IMR-90 (cell line): ENCODE measurements at regions not wholly inside any gene's neighbourhood (a gene's known extent, or its start where the extent isn't known, plus 50 kb on each side); places are given as distances from the start of the nearest gene placed in this dataset.

Experiments
- ATAC-seq: fragments of 200-7000 bp; cut with Tn5 transposase; 2 replicates; pipeline ENCODE4 v1.9.1; 2020; ENCODE audit warnings: low read depth, mild to moderate bottlenecking, moderate library complexity
- BruUV-seq: library from RNA; stranded (reverse); fragments of 400-500 nt; replicated peaks from 2 replicates; lab custom pipeline; 2021; lab: Mats Ljungman, UMichigan
- CTCF ChIA-PET: fragments of 300-600 bp; formaldehyde crosslinking; extraction: SDS; loops from one replicate; lab custom pipeline; 2021; ENCODE audit warnings: antibody characterized with exemption; lab: Yijun Ruan, JAX
- POLR2A ChIA-PET: fragments of 300-600 bp; sonication (Branson Sonifier 250); formaldehyde crosslinking; loops from one replicate; lab custom pipeline; 2022; ENCODE audit warnings: antibody characterized with exemption; ENCODE audit not compliant: unreplicated experiment; lab: Charles Lee
- DNase-seq: peaks from one replicate; pipeline ENCODE4 v3.0.0; 2013
- H2AFZ ChIP-seq: replicated peaks from 2 replicates; pipeline ENCODE3; 2013; ENCODE audit warnings: low read length, mild to moderate bottlenecking; ENCODE audit not compliant: poor library complexity
- H2AK5ac ChIP-seq: 2 replicates; pipeline ENCODE4 v1.6.1; 2013; ENCODE audit warnings: low read depth, low read length, inconsistent platforms
- H2AK9ac ChIP-seq: replicated peaks from 2 replicates; pipeline ENCODE3; 2013; ENCODE audit warnings: mild to moderate bottlenecking, low read depth, low read length, moderate library complexity; ENCODE audit not compliant: poor library complexity
- H2BK120ac ChIP-seq: 2 replicates; pipeline ENCODE4 v1.6.1; 2013; ENCODE audit warnings: low read depth, low read length, inconsistent platforms
- H2BK15ac ChIP-seq: 3 replicates; pipeline ENCODE4 v1.6.1; 2013; ENCODE audit warnings: low read depth, low read length, inconsistent platforms
- H2BK20ac ChIP-seq: 2 replicates; pipeline ENCODE4 v1.6.1; 2013; ENCODE audit warnings: low read depth, mild to moderate bottlenecking, inconsistent platforms, low read length, moderate library complexity
- H2BK5ac ChIP-seq: 2 replicates; pipeline ENCODE4 v1.6.1; 2013; ENCODE audit warnings: mild to moderate bottlenecking, low read depth, low read length, inconsistent platforms; ENCODE audit not compliant: poor library complexity, severe bottlenecking
- H3K14ac ChIP-seq: replicated peaks from 2 replicates; pipeline ENCODE4 v1.6.1; 2013; ENCODE audit warnings: low read depth, low read length, inconsistent platforms
- H3K18ac ChIP-seq: 2 replicates; pipeline ENCODE4 v1.6.1; 2013; ENCODE audit warnings: low read depth, low read length, control low read depth
- H3K23ac ChIP-seq: 2 replicates; pipeline ENCODE4 v1.6.1; 2013; ENCODE audit warnings: low read depth, low read length, inconsistent platforms
- H3K27ac ChIP-seq: 2 replicates; pipeline ENCODE4 v1.5.1; 2013; ENCODE audit warnings: mild to moderate bottlenecking, control low read depth, low read length; ENCODE audit not compliant: insufficient read depth
- H3K27me3 ChIP-seq: 2 replicates; pipeline ENCODE4 v1.6.1; 2013; ENCODE audit warnings: low read length; ENCODE audit not compliant: control insufficient read depth, insufficient read depth
- H3K36me3 ChIP-seq: 2 replicates; pipeline ENCODE4 v1.6.1; 2013; ENCODE audit warnings: low read length, mixed read lengths; ENCODE audit not compliant: control insufficient read depth, insufficient read depth
- H3K4ac ChIP-seq: 2 replicates; pipeline ENCODE4 v1.6.1; 2013; ENCODE audit warnings: low read depth, low read length, inconsistent platforms
- H3K4me1 ChIP-seq: 2 replicates; pipeline ENCODE4 v1.6.1; 2013; ENCODE audit warnings: low read length, mixed read lengths; ENCODE audit not compliant: control insufficient read depth, insufficient read depth
- H3K4me2 ChIP-seq: 2 replicates; pipeline ENCODE4 v1.6.1; 2013; ENCODE audit warnings: low read depth, mild to moderate bottlenecking, control low read depth, low read length, moderate library complexity
- H3K4me3 ChIP-seq: 2 replicates; pipeline ENCODE4 v1.5.1; 2013; ENCODE audit warnings: low read depth, mild to moderate bottlenecking, control low read depth, low read length, moderate library complexity; ENCODE audit not compliant: insufficient read depth
- H3K56ac ChIP-seq: 2 replicates; pipeline ENCODE4 v1.6.1; 2013; ENCODE audit warnings: low read length, inconsistent platforms; ENCODE audit not compliant: insufficient read depth; ENCODE audit errors: extremely low read depth
- H3K79me1 ChIP-seq, 2 experiments: 2 replicates each; pipeline ENCODE4 v1.6.1; 2013; ENCODE audit warnings: low read length in 2 of 2, inconsistent platforms in 1 of 2, low read depth in 1 of 2
- H3K9ac ChIP-seq: 2 replicates; pipeline ENCODE4 v1.6.1; 2013; ENCODE audit warnings: low read depth, low read length, control low read depth
- H3K9me1 ChIP-seq: 2 replicates; pipeline ENCODE4 v1.6.1; 2013; ENCODE audit warnings: low read length, inconsistent platforms; ENCODE audit not compliant: insufficient read depth
- H3K9me3 ChIP-seq: 2 replicates; pipeline ENCODE4 v1.6.1; 2013; ENCODE audit warnings: low read length; ENCODE audit not compliant: control insufficient read depth, insufficient read depth
- H4K20me1 ChIP-seq: 2 replicates; pipeline ENCODE4 v1.6.1; 2013; ENCODE audit warnings: low read length, inconsistent platforms; ENCODE audit not compliant: insufficient read depth
- H4K5ac ChIP-seq: 2 replicates; pipeline ENCODE4 v1.6.1; 2013; ENCODE audit warnings: mild to moderate bottlenecking, low read depth, low read length, control low read depth
- H4K8ac ChIP-seq, 2 experiments: 2 replicates each; pipeline ENCODE4 v1.6.1; 2013; ENCODE audit warnings: low read depth in 2 of 2, low read length in 2 of 2, control low read depth in 1 of 2, inconsistent platforms in 1 of 2
- H4K91ac ChIP-seq: 2 replicates; pipeline ENCODE4 v1.6.1; 2013; ENCODE audit warnings: low read depth, low read length, inconsistent platforms; ENCODE audit not compliant: insufficient read depth
- BHLHE40 ChIP-seq: fragments of 150-350 bp; IDR thresholded peaks from 2 replicates; pipeline ENCODE4 v1.6.1; 2016; ENCODE audit warnings: mild to moderate bottlenecking, low read depth, low read length
- CEBPB ChIP-seq: IDR thresholded peaks from 2 replicates; pipeline ENCODE4 v1.6.1; 2012; ENCODE audit warnings: low read depth, low read length, improper control_type of control experiment
- FOS ChIP-seq: fragments of 150-350 bp; IDR thresholded peaks from 2 replicates; pipeline ENCODE4 v1.6.1; 2016; ENCODE audit warnings: low read depth, low read length
- MAZ ChIP-seq: IDR thresholded peaks from 2 replicates; pipeline ENCODE4 v1.6.1; 2012; ENCODE audit warnings: low read depth, mild to moderate bottlenecking, low read length, improper control_type of control experiment, moderate library complexity, borderline replicate concordance
- POLR2A ChIP-seq: IDR thresholded peaks from 2 replicates; pipeline ENCODE4 v1.6.1; 2012; ENCODE audit warnings: mild to moderate bottlenecking, low read depth, low read length
- SMC3 ChIP-seq: fragments of 150-350 bp; IDR thresholded peaks from 2 replicates; pipeline ENCODE4 v1.6.1; 2016; ENCODE audit warnings: low read depth, mild to moderate bottlenecking, antibody characterized with exemption, low read length, moderate library complexity
- whole genome bisulfite sequencing, 2 experiments: methylation state at CpG; one replicate each; pipeline versions ENCODE4 v1.1.5 to v1.1.7; 2013; ENCODE audit warnings: missing lambda C conversion rate in 2 of 2; ENCODE audit not compliant: insufficient read length in 1 of 2; ENCODE audit errors: extremely low coverage in 2 of 2; 5-methylcytosine and 5-hydroxymethylcytosine counted together
- dilution Hi-C: fragments of 300-500 bp; cut with HindIII; formaldehyde crosslinking; loops from one replicate; pipeline ENCODE4 v1.14.3; 2018; ENCODE audit warnings: low sequenced_read_pairs; ENCODE audit not compliant: unreplicated experiment
- in situ Hi-C: fragments of 300-500 bp; cut with MboI; formaldehyde crosslinking; loops from 3 replicates; pipeline ENCODE4 v1.14.3; 2019; ENCODE audit warnings: low sequenced_read_pairs, inconsistent platforms, mixed read lengths
- intact Hi-C: fragments of 100-400 bp; cut with micrococcal nuclease; formaldehyde crosslinking; loops from 2 replicates; pipeline ENCODE4 v1.10.0; 2022
- TF ChIP-seq, protein P1 (sequence below): fragments of 150-350 bp; IDR thresholded peaks from 2 replicates; pipeline ENCODE4 v1.6.1; 2016; ENCODE audit warnings: low read depth, mild to moderate bottlenecking, low read length, moderate library complexity, borderline replicate concordance
- TF ChIP-seq, protein P2 (sequence below): conservative IDR thresholded peaks from 2 replicates; pipeline ENCODE4 v1.5.1; 2012; ENCODE audit warnings: mild to moderate bottlenecking, low read depth, low read length, improper control_type of control experiment

DNA sequence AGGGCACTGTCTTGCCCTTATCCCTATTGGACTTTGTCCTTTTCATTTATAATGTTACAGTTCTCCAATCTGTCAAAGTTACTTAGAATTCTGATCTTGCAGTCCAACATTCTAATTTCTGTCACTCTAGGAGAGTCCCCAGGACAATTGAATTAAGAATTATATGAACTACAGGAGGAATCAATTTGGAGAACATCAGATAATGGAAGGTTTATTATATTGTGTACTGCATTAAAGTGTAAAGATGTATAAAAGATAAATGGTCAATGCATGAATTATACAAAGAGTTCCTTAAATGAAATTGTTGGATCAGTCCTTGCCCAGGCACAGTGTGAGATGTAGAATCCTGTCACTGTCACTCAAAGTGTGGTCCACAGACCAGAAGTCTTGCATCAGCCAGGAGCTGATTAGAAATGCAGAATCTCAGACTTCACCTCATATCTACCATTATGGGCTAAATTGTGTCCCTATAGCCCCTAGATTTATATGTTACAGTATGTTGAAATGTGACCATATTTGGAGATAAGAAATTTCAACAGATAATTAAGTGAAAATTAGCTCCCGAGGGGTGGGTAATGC, 145.5 kb downstream of the BTBD3 start:
- no peaks in the 10 kb centered on the region; the same call in 1 of the 2 replicates for H3K27me3 ChIP-seq
- H3K4me3 ChIP-seq = no peak overlapping the region
- no peak overlapping the region for H3K9ac ChIP-seq
- TF ChIP-seq POLR2A (no peak), MAZ (no peak), CEBPB (no peak), SMC3 (no peak), BHLHE40 (no peak), FOS (no peak)
- TF ChIP-seq, protein P1, sequence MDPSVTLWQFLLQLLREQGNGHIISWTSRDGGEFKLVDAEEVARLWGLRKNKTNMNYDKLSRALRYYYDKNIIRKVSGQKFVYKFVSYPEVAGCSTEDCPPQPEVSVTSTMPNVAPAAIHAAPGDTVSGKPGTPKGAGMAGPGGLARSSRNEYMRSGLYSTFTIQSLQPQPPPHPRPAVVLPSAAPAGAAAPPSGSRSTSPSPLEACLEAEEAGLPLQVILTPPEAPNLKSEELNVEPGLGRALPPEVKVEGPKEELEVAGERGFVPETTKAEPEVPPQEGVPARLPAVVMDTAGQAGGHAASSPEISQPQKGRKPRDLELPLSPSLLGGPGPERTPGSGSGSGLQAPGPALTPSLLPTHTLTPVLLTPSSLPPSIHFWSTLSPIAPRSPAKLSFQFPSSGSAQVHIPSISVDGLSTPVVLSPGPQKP = no peak
- TF ChIP-seq, protein P2, sequence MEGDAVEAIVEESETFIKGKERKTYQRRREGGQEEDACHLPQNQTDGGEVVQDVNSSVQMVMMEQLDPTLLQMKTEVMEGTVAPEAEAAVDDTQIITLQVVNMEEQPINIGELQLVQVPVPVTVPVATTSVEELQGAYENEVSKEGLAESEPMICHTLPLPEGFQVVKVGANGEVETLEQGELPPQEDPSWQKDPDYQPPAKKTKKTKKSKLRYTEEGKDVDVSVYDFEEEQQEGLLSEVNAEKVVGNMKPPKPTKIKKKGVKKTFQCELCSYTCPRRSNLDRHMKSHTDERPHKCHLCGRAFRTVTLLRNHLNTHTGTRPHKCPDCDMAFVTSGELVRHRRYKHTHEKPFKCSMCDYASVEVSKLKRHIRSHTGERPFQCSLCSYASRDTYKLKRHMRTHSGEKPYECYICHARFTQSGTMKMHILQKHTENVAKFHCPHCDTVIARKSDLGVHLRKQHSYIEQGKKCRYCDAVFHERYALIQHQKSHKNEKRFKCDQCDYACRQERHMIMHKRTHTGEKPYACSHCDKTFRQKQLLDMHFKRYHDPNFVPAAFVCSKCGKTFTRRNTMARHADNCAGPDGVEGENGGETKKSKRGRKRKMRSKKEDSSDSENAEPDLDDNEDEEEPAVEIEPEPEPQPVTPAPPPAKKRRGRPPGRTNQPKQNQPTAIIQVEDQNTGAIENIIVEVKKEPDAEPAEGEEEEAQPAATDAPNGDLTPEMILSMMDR = no peak
- ChIA-PET CTCF (interaction anchor here (0.8 kb wide), 1 partner anchor 26 kb away, joined by 3 read pairs; no protein-coding TSS in a partner anchor), POLR2A (no interaction called here)
- peaks cover 3% of the 10 kb centered on the region; the same call in 1 of the 2 replicates for H3K9me3 ChIP-seq
- H4K20me1 ChIP-seq = no peaks in the 10 kb centered on the region
- H2BK20ac ChIP-seq = no peak overlapping the region
- H3K27ac ChIP-seq = no peak overlapping the region
- no peaks in the 10 kb centered on the region for H3K36me3 ChIP-seq
- no peak overlapping the region for H4K8ac ChIP-seq
- intact Hi-C loops (no loop called here), dilution Hi-C loops (no loop called here), in situ Hi-C loops (no loop called here)
- ATAC-seq (no peak), DNase-seq (no peak)
- H3K4me1 ChIP-seq = 0 out of 2 replicates have a peak, but pooled peaks cover under 1% of the 10 kb centered on the region
- H2AK9ac ChIP-seq = no peak overlapping the region
- 57% methylated on average over 1 of the region's 1 CpG; no CpG with 5 or more reads in 1 of the 2 experiments for WGBS, 2 experiments
- H3K4me2 ChIP-seq = no peak overlapping the region
- no peak overlapping the region for H3K18ac ChIP-seq
- H3K56ac ChIP-seq = no peak overlapping the region
- no peak overlapping the region for H2AFZ ChIP-seq
- H2BK5ac ChIP-seq = no peak overlapping the region
- no peak overlapping the region for H2AK5ac ChIP-seq
- H3K23ac ChIP-seq = no peak overlapping the region
- no peak overlapping the region for H4K91ac ChIP-seq
- no peak overlapping the region for H4K5ac ChIP-seq
- no TSS peak for BruUV-seq
- no peak overlapping the region for H3K4ac ChIP-seq
- no peaks in the 10 kb centered on the region for H3K9me1 ChIP-seq
- no peak overlapping the region for H3K14ac ChIP-seq
- no peak overlapping the region for H2BK120ac ChIP-seq
- no peaks in the 10 kb centered on the region for H3K79me1 ChIP-seq
- H2BK15ac ChIP-seq = no peak overlapping the region
